HepG2 (cell line): ENCODE measurements at regions not wholly inside any gene's neighbourhood (a gene's known extent, or its start where the extent isn't known, plus 50 kb on each side); places are given as distances from the start of the nearest gene placed in this dataset.

Experiments
- ATAC-seq: fragments of 200-7000 bp; cut with Tn5 transposase; 3 replicates; pipeline ENCODE4 v1.9.1; 2020; ENCODE audit warnings: mild to moderate bottlenecking, moderate library complexity
- BruUV-seq: library from RNA; stranded (reverse); fragments of 400-500 nt; replicated peaks from 2 replicates; lab custom pipeline; 2021; lab: Mats Ljungman, UMichigan
- CTCF ChIA-PET: fragments of 300-600 bp; formaldehyde crosslinking; extraction: SDS; loops from one replicate; lab custom pipeline; 2021; ENCODE audit warnings: low total read pairs, inconsistent platforms, low intra/inter-chr PET ratio; lab: Yijun Ruan, JAX
- POLR2A ChIA-PET: fragments of 350-600 bp; sonication (Branson Sonifier 250); formaldehyde crosslinking; loops from one replicate; lab custom pipeline; 2020; ENCODE audit warnings: antibody characterized with exemption, inconsistent platforms; lab: Yijun Ruan, JAX
- DNase-seq: peaks from one replicate; pipeline ENCODE4 v3.0.0-alpha.2; 2015; ENCODE audit warnings: low spot score
- FAIRE-seq: peaks from 3 replicates; lab custom pipeline; 2011; peaks lifted over from hg19 to GRCh38; lab: Jason Lieb, UNC
- H2AFZ ChIP-seq: one replicate; pipeline ENCODE4 v1.6.1; 2011; ENCODE audit warnings: low read length, inconsistent platforms
- H3K27ac ChIP-seq: fragments of 300-600 bp; 3 replicates; pipeline ENCODE4 v1.8.0; 2011; ENCODE audit warnings: mixed run types, mild to moderate bottlenecking, mixed read lengths, low read length, inconsistent platforms; ENCODE audit not compliant: insufficient read depth; ENCODE audit errors: extremely low read length
- H3K27me3 ChIP-seq, 2 experiments: fragments of 200-600 bp in 1 of 2; 2 replicates in 1 of 2; 3 replicates in 1 of 2; pipeline versions ENCODE4 v1.6.0 to v1.8.0; 2011; ENCODE audit warnings: low read length in 2 of 2, mild to moderate bottlenecking in 2 of 2, moderate library complexity in 2 of 2, inconsistent platforms in 1 of 2; ENCODE audit not compliant: insufficient read depth in 2 of 2, control insufficient read depth in 1 of 2
- H3K36me3 ChIP-seq, 2 experiments: fragments of 200-600 bp in 1 of 2; replicated peaks in 1 of 2; 2 replicates in 1 of 2; 3 replicates in 1 of 2; pipeline versions ENCODE4 v1.5.1 to v1.8.0; 2011; ENCODE audit warnings: low read length in 2 of 2, inconsistent platforms in 1 of 2; ENCODE audit not compliant: insufficient read depth in 2 of 2, control insufficient read depth in 1 of 2
- H3K4me1 ChIP-seq: 2 replicates; pipeline ENCODE4 v1.5.1; 2012; ENCODE audit warnings: low read length, inconsistent platforms; ENCODE audit not compliant: insufficient read depth
- H3K4me2 ChIP-seq: 2 replicates; pipeline ENCODE4 v1.6.0; 2011; ENCODE audit warnings: low read depth, low read length, inconsistent platforms
- H3K4me3 ChIP-seq, 3 experiments: fragments of 200-600 bp in 1 of 3; sonication (generic), shearing (Covaris generic) in 1 of 3; replicated peaks in 1 of 3; 2 replicates each; pipeline ENCODE4 v1.5.1; 2011 to 2016; ENCODE audit warnings: low read length in 3 of 3, inconsistent platforms in 2 of 3, low read depth in 2 of 3, mild to moderate bottlenecking in 2 of 3, control low read depth in 1 of 3, mixed read lengths in 1 of 3; ENCODE audit not compliant: insufficient read depth in 1 of 3
- H3K79me2 ChIP-seq: one replicate; pipeline ENCODE4 v1.6.1; 2011; ENCODE audit warnings: low read length, inconsistent platforms; ENCODE audit not compliant: insufficient read depth
- H3K9ac ChIP-seq: 2 replicates; pipeline ENCODE4 v1.6.0; 2011; ENCODE audit warnings: mild to moderate bottlenecking, low read depth, low read length, inconsistent platforms; ENCODE audit not compliant: insufficient read depth
- H3K9me3 ChIP-seq: 2 replicates; pipeline ENCODE4 v1.5.1; 2012; ENCODE audit warnings: mild to moderate bottlenecking, low read length
- H4K20me1 ChIP-seq: 2 replicates; pipeline ENCODE4 v1.6.0; 2011; ENCODE audit warnings: inconsistent platforms, mild to moderate bottlenecking, low read length, moderate library complexity; ENCODE audit not compliant: insufficient read depth
- CTCF ChIP-seq: sonication (generic); formaldehyde crosslinking; IDR thresholded peaks from 2 replicates; pipeline ENCODE4 v1.5.0; 2020; ENCODE audit warnings: mild to moderate bottlenecking, missing genetic modification reagents, moderate library complexity
- EHMT2 ChIP-seq: fragments of 200-600 bp; sonication (generic); IDR thresholded peaks from 2 replicates; pipeline ENCODE4 v1.7.0; 2017; ENCODE audit warnings: antibody characterized with exemption, low read depth, low read length, borderline replicate concordance
- FOXM1 ChIP-seq: sonication (generic); formaldehyde crosslinking; IDR thresholded peaks from 2 replicates; pipeline ENCODE4 v1.5.0; 2020; ENCODE audit warnings: missing genetic modification reagents
- HMGA1 ChIP-seq: sonication (generic); formaldehyde crosslinking; conservative IDR thresholded peaks from 2 replicates; pipeline ENCODE4 v1.4.0; 2020; ENCODE audit warnings: missing genetic modification reagents
- STAT6 ChIP-seq: sonication (generic); formaldehyde crosslinking; IDR thresholded peaks from 2 replicates; pipeline ENCODE4 v1.4.0; 2020; ENCODE audit warnings: missing genetic modification reagents, mild to moderate bottlenecking, borderline replicate concordance
- TAF15 ChIP-seq: fragments of 200-400 bp; formaldehyde crosslinking; IDR thresholded peaks from one replicate; pipeline ENCODE4 v1.6.1; 2018; ENCODE audit warnings: mild to moderate bottlenecking, low read depth, low read length; ENCODE audit not compliant: poor library complexity, severe bottlenecking
- ZNF274 ChIP-seq: sonication (generic); formaldehyde crosslinking; IDR thresholded peaks from 2 replicates; pipeline ENCODE4 v1.5.1; 2020; ENCODE audit warnings: mild to moderate bottlenecking, missing genetic modification reagents
- ZNF30 ChIP-seq: sonication (generic); formaldehyde crosslinking; IDR thresholded peaks from 2 replicates; pipeline ENCODE4 v1.5.0; 2020; ENCODE audit warnings: mild to moderate bottlenecking, missing genetic modification reagents
- ZNF615 ChIP-seq: sonication (generic); formaldehyde crosslinking; IDR thresholded peaks from 2 replicates; pipeline ENCODE4 v1.5.0; 2020; ENCODE audit warnings: mild to moderate bottlenecking, missing genetic modification reagents, borderline replicate concordance
- ZSCAN12 ChIP-seq: sonication (generic); formaldehyde crosslinking; IDR thresholded peaks from 2 replicates; pipeline ENCODE4 v1.9.0; 2021; ENCODE audit warnings: mild to moderate bottlenecking, missing genetic modification reagents
- WGBS: methylation state at CpG from one replicate; pipeline ENCODE4 v1.1.6; 2017; ENCODE audit warnings: low lambda C conversion rate; 5-methylcytosine and 5-hydroxymethylcytosine counted together
- in situ Hi-C: cut with HindIII; loops from 2 replicates; pipeline ENCODE4 v1.10.0; 2017; ENCODE audit warnings: low pct_unique_long_range_greater_than_20kb; ENCODE audit not compliant: extremely low pct_ligation_motif_present
- intact Hi-C: fragments of 100-400 bp; cut with micrococcal nuclease; formaldehyde crosslinking; loops from one replicate; pipeline ENCODE4 v1.10.0; 2022; ENCODE audit not compliant: unreplicated experiment
- TF ChIP-seq, protein P1 (sequence below): sonication (generic); formaldehyde crosslinking; IDR thresholded peaks from 2 replicates; pipeline ENCODE4 v1.4.0; 2020; ENCODE audit warnings: missing genetic modification reagents, low read depth, mild to moderate bottlenecking, borderline replicate concordance

GRCh38 chr13:111844222-111844671 is 222.7 kb upstream of the SOX1 start:
- no peak for FAIRE-seq
- H3K9me3 ChIP-seq = no peaks in the 10 kb centered on the region
- BruUV-seq = no TSS peak

More at GRCh38 chr13:111844222-111844671, 222.7 kb upstream of the SOX1 start:
- in situ Hi-C loops (no loop called here), intact Hi-C loops (no loop called here)
- H3K27me3 ChIP-seq = peaks cover 1 to 2% of the 10 kb centered on the region in 2 experiments; a peak in 2 of 5 replicates
- no peak overlapping the region for H3K4me3 ChIP-seq
- H3K4me2 ChIP-seq = no peak overlapping the region
- ATAC-seq (no peak), DNase-seq (no peak)
- 55% methylated on average over 10 of the region's 28 CpGs for WGBS
- H3K79me2 ChIP-seq = no peaks in the 10 kb centered on the region
- no peak overlapping the region for H3K27ac ChIP-seq
- POLR2A ChIA-PET = no interaction called here
- CTCF ChIA-PET = no interaction called here
- no peak overlapping the region for H3K9ac ChIP-seq
- H3K4me1 ChIP-seq = no peaks in the 10 kb centered on the region
- H4K20me1 ChIP-seq = no peaks in the 10 kb centered on the region
- no peaks in the 10 kb centered on the region for H3K36me3 ChIP-seq
- TF ChIP-seq HMGA1 (CRISPR knock-in tag) (no peak), ZNF615 (CRISPR knock-in tag) (no peak), EHMT2 (no peak), FOXM1 (CRISPR knock-in tag) (no peak), ZNF274 (CRISPR knock-in tag) (no peak), CTCF (CRISPR knock-in tag) (no peak), ZSCAN12 (CRISPR knock-in tag) (no peak), ZNF30 (CRISPR knock-in tag) (no peak), TAF15 (no peak), STAT6 (CRISPR knock-in tag) (no peak)
- TF ChIP-seq, protein P1, sequence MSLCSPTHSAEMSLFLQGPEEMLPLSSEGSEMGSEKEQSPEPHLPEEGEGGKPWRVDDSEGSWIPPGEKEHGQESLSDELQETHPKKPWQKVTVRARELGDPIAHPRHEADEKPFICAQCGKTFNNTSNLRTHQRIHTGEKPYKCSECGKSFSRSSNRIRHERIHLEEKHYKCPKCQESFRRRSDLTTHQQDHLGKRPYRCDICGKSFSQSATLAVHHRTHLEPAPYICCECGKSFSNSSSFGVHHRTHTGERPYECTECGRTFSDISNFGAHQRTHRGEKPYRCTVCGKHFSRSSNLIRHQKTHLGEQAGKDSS (CRISPR knock-in tag) = no peak
- H2AFZ ChIP-seq = no peak overlapping the region
